ENCODE measurements at regions not wholly inside any gene's neighbourhood (a gene's known extent, or its start where the extent isn't known, plus 50 kb on each side); places are given as distances from the start of the nearest gene placed in this dataset.

GRCh38 chr1:233794863-233795262 lies 109.6 kb upstream of the SLC35F3 start:
- no peak overlapping the region for H3K27ac ChIP-seq
- H4K20me1 ChIP-seq (ENCODE audit: insufficient read depth): no peaks in the 10 kb centered on the region
- H3K4me2 ChIP-seq: no peak overlapping the region
- H3K4me1 ChIP-seq (ENCODE audit: low read depth, poor library complexity, severe bottlenecking): no peaks in the 10 kb centered on the region
- H3K79me2 ChIP-seq (ENCODE audit: insufficient read depth, low read depth): no peaks in the 10 kb centered on the region
- H3K27me3 ChIP-seq (ENCODE audit: insufficient read depth, low read depth): no peaks in the 10 kb centered on the region
- no peak overlapping the region for H2AFZ ChIP-seq (ENCODE audit: low read depth)
- no peak for TF ChIP-seq CTCF (conservative IDR thresholded peaks at IDR 0.05; ENCODE audit: low read depth, low read length)
- H3K4me3 ChIP-seq (IDR thresholded peaks at IDR 0.05; ENCODE audit: insufficient read depth, low read depth, low read length): no peak overlapping the region
- H3K36me3 ChIP-seq (ENCODE audit: insufficient read depth): no peaks in the 10 kb centered on the region
- no peak overlapping the region for H3K9ac ChIP-seq

- H3K36me3 ChIP-seq (ENCODE audit: insufficient read depth): no peaks in the 10 kb centered on the region
- H2AFZ ChIP-seq (ENCODE audit: low read depth): no peak overlapping the region
- no peak overlapping the region for H3K4me2 ChIP-seq
- no peak overlapping the region for H3K27ac ChIP-seq
- H3K27me3 ChIP-seq (ENCODE audit: insufficient read depth, low read depth): no peaks in the 10 kb centered on the region
- no peaks in the 10 kb centered on the region for H3K4me1 ChIP-seq (ENCODE audit: low read depth, poor library complexity, severe bottlenecking)
- TF ChIP-seq CTCF (conservative IDR thresholded peaks at IDR 0.05; ENCODE audit: low read depth, low read length): no peak
- no peak overlapping the region for H3K9ac ChIP-seq
- H3K79me2 ChIP-seq (ENCODE audit: insufficient read depth, low read depth): no peaks in the 10 kb centered on the region
- H4K20me1 ChIP-seq (ENCODE audit: insufficient read depth): no peaks in the 10 kb centered on the region
- no peak overlapping the region for H3K4me3 ChIP-seq (IDR thresholded peaks at IDR 0.05; ENCODE audit: insufficient read depth, low read depth, low read length)
These were observed 108.2 kb upstream of the SLC35F3 start for GRCh38 chr1:233796146-233796783.

GRCh38 chr1:233802611-233803010 lies 101.9 kb upstream of the SLC35F3 start:
- Histone ChIP-seq H3K27ac (no peak overlapping the region), H4K20me1 (ENCODE audit: insufficient read depth) (no peaks in the 10 kb centered on the region), H3K4me3 (IDR thresholded peaks at IDR 0.05; ENCODE audit: insufficient read depth, low read depth, low read length) (no peak overlapping the region), H3K36me3 (ENCODE audit: insufficient read depth) (no peaks in the 10 kb centered on the region), H3K9ac (no peak overlapping the region), H3K4me1 (ENCODE audit: low read depth, poor library complexity, severe bottlenecking) (no peaks in the 10 kb centered on the region), H2AFZ (ENCODE audit: low read depth) (no peak overlapping the region), H3K79me2 (ENCODE audit: insufficient read depth, low read depth) (no peaks in the 10 kb centered on the region), H3K4me2 (no peak overlapping the region), H3K27me3 (ENCODE audit: insufficient read depth, low read depth) (no peaks in the 10 kb centered on the region)
- no peak for TF ChIP-seq CTCF (conservative IDR thresholded peaks at IDR 0.05; ENCODE audit: low read depth, low read length)

GRCh38 chr1:233805786-233806185 lies 98.7 kb upstream of the SLC35F3 start:
- no peaks in the 10 kb centered on the region for H3K4me1 ChIP-seq (ENCODE audit: low read depth, poor library complexity, severe bottlenecking)
- no peaks in the 10 kb centered on the region for H4K20me1 ChIP-seq (ENCODE audit: insufficient read depth)
- H3K4me2 ChIP-seq: no peak overlapping the region
- no peak overlapping the region for H3K4me3 ChIP-seq (IDR thresholded peaks at IDR 0.05; ENCODE audit: insufficient read depth, low read depth, low read length)
- no peaks in the 10 kb centered on the region for H3K36me3 ChIP-seq (ENCODE audit: insufficient read depth)
- H3K9ac ChIP-seq: no peak overlapping the region
- no peak overlapping the region for H3K27ac ChIP-seq
- H3K79me2 ChIP-seq (ENCODE audit: insufficient read depth, low read depth): no peaks in the 10 kb centered on the region
- no peaks in the 10 kb centered on the region for H3K27me3 ChIP-seq (ENCODE audit: insufficient read depth, low read depth)
- no peak for TF ChIP-seq CTCF (conservative IDR thresholded peaks at IDR 0.05; ENCODE audit: low read depth, low read length)
- H2AFZ ChIP-seq (ENCODE audit: low read depth): no peak overlapping the region

Measured in KMS-11 (cell line).